Right cardiac atrium (tissue), 5 donors: ENCODE measurements at regions not wholly inside any gene's neighbourhood (a gene's known extent, or its start where the extent isn't known, plus 50 kb on each side); places are given as distances from the start of the nearest gene placed in this dataset.
"Not testable (repeated sequence)": the region's sequence is repeated elsewhere in the genome, so short reads cannot be mapped to it uniquely, and the experiment has no call there.

Experiments
- ATAC-seq, 2 donors: fragments of 200-7000 bp; cut with Tn5 transposase; one replicate each; pipeline versions ENCODE4 v1.8.0 to v1.9.1; 2020; ENCODE audit warnings: moderate library complexity in 2 of 2, mild to moderate bottlenecking in 1 of 2
- DNase-seq, 3 donors: peaks; one replicate each; pipeline ENCODE4 v3.0.0-alpha.2; 2020
- H3K27ac ChIP-seq: one replicate; pipeline ENCODE4 v1.5.1; 2013; ENCODE audit warnings: mild to moderate bottlenecking, low read length, control low read depth, moderate library complexity
- H3K27me3 ChIP-seq: one replicate; pipeline ENCODE4 v1.6.1; 2013; ENCODE audit not compliant: control insufficient read depth, insufficient read depth
- H3K4me1 ChIP-seq: one replicate; pipeline ENCODE4 v1.6.1; 2013; ENCODE audit warnings: low read length; ENCODE audit not compliant: control insufficient read depth, insufficient read depth
- H3K4me3 ChIP-seq: one replicate; pipeline ENCODE4 v1.5.1; 2013; ENCODE audit warnings: low read length, control low read depth
- H3K9me3 ChIP-seq: one replicate; pipeline ENCODE4 v1.6.1; 2013; ENCODE audit warnings: low read length; ENCODE audit not compliant: control insufficient read depth
- WGBS: extraction: QIAGEN DNeasy Blood & Tissue Kit; methylation state at CpG from one replicate; pipeline ENCODE4 v1.1.7; 2013; 5-methylcytosine and 5-hydroxymethylcytosine counted together
- intact Hi-C, 4 donors: fragments of 100-400 bp; cut with DNase I; formaldehyde crosslinking; loops; one replicate each; pipeline versions ENCODE4 v1.11.0 to v1.14.0; 2022 to 2023
- donor health status: healthy with polysubstance abuse.
- donor health status: DM: no; HTN: yes; CAD: no.
- donor health status: DM: no; HTN: no; CAD: no.
- donor health status: DM: no; HTN: yes; CAD: no; lungs with severe emphysema.
- donor health status: DM: yes; HTN: yes; CAD: no.

DNA sequence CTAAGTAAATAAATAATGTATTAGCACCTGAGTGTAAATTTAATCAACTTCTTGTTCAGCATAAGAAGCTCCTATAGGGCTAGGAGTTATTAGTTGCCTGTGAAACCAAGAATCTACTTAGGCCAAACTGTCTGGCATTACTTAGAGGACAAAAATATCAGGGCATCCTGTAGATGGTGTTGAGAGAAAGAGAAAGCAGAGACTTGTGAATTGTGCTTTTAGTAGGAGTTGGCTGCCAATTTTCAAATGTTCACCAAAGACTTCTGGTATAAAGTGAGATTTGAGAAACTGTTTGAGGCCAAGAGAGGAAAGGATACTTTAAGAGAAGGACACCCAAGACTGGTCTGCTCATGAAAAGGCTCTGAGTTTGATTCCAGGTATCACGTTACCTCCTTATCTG lies 315.5 kb upstream of the DEPDC1 start:
- no peaks in the 10 kb centered on the region for H3K27me3 ChIP-seq
- no peak overlapping the region for H3K4me3 ChIP-seq
- no peaks in the 10 kb centered on the region for H3K9me3 ChIP-seq
- no peak overlapping the region for H3K27ac ChIP-seq
- intact Hi-C loops: no loop called here
- DNase-seq (no peak), ATAC-seq (no peak)
- WGBS: 51% methylated on average over 1 of the region's 1 CpG
- H3K4me1 ChIP-seq: no peaks in the 10 kb centered on the region

DNA sequence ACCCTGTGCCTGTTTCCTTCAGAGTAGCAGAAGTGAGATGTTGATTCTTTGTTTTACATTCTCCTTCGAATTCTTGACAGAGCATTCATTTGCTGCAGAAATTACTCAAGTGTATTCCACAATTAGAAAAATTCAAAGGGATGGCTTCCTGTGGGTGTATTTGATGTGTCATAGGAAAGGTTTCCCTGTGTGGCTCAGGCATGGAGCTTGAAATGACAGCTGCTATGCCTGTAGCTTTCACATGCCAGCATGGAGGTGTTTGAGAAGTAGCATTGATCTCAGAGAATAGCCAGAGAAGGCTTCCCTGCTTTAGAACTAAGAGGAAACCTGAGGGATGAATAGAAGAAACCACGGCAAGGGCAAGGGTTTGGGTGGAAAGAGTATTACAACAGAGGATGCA lies 317.2 kb upstream of the DEPDC1 start:
- WGBS: 84% methylated on average over 2 of the region's 2 CpGs
- H3K4me3 ChIP-seq: no peak overlapping the region
- DNase-seq: no peak
- no peaks in the 10 kb centered on the region for H3K4me1 ChIP-seq
- H3K27ac ChIP-seq: no peak overlapping the region
- no peaks in the 10 kb centered on the region for H3K9me3 ChIP-seq
- no peak for ATAC-seq
- no peaks in the 10 kb centered on the region for H3K27me3 ChIP-seq
- intact Hi-C loops: no loop called here

DNA sequence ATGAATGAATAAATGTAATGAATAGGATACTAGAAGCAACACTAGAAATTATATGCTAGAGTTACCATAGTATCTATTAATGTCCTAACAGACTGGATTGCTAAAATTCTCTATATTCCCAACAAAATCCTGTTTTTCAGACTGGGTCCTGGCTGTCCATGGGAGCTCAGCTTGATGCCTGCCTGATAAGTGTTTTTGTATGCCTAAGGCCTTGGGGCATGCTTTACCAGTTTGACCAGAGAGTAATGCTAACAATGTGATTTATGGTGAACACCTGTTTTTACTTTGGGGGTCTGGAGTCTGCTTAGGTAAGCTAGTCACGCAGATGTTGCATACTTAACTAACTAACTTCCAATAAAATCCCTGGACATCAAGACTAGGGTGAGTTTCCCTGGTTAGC lies 318.8 kb upstream of the DEPDC1 start:
- 86% methylated on average over 1 of the region's 1 CpG for WGBS
- Histone ChIP-seq H3K27me3 (no peaks in the 10 kb centered on the region), H3K4me1 (no peaks in the 10 kb centered on the region), H3K9me3 (no peaks in the 10 kb centered on the region), H3K4me3 (no peak overlapping the region), H3K27ac (no peak overlapping the region)
- no peak for DNase-seq
- ATAC-seq: no peak
- intact Hi-C loops: no loop called here

DNA sequence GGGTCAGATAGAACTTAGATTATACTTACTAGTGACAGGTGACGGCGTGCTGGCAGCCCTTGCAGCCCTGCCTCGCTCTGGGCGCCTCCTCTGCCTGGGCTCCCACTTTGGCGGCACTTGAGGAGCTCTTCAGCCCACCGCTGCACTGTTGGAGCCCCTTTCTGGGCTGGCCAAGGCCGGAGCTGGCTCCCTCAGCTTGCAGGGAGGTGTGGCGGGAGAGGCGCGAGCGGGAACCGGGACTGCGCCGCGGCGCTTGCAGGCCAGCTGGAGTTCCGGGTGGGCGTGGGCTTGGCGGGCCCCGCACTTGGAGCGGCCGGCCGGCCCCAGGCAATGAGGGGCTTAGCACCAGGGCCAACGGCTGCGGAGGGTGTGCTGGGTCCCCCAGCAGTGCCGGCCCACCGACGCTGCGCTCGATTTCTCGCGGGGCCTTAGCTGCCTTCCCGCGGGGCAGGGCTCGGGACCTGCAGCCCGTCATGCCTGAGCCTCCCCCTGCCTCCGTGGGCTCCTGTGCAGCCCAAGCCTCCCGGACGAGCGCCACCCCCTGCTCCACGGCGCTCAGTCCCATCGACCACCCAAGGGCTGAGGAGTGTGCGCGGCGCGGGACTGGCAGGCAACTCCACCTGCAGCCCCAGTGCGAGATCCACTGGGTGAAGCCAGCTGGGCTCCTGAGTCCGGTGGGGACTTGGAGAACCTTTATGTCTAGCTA lies 320.8 kb upstream of the DEPDC1 start:
- H3K9me3 ChIP-seq, H3K27me3 ChIP-seq, H3K4me3 ChIP-seq, H3K4me1 ChIP-seq, H3K27ac ChIP-seq, intact Hi-C loops, ATAC-seq: not testable (repeated sequence)
- DNase-seq: peak in 1 of 3 donors; percentile 36
- 94% methylated on average over 49 of the region's 49 CpGs for WGBS

DNA sequence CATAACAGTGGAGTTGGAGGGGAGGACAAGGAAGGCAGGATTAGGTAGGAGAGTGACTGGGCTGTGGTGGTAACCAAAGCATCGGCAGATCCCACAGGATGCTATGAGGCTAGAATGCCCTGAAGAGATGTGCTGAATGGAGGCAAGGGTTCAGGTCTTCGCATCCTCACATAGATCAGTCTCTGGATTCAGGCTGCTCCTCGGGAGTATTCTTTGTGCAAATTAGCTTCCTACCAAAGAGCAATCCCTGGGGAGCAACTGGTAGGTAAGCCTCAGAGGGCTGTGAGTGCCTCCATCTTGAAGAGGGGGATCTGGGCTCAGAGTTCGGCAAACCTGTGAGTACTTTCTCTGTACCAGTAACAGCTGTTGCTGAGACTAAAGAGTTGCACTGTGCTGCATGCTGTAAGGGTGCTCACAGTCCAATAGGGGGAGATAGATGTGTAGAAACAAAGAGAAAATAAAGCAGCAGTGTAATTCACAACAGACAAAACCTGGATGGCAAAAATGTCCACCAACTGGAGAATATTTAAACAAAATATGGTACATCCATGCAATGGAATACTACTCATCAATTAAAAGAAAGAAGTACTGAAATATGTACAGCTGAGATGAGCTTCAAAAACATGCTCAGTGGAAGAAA lies 322.4 kb upstream of the DEPDC1 start:
- DNase-seq: no peak
- no peaks in the 10 kb centered on the region for H3K27me3 ChIP-seq
- no peaks in the 10 kb centered on the region for H3K4me1 ChIP-seq
- no peak overlapping the region for H3K27ac ChIP-seq
- 89% methylated on average over 4 of the region's 4 CpGs for WGBS
- no peak overlapping the region for H3K4me3 ChIP-seq
- intact Hi-C loops: no loop called here
- peak in 1 of 2 donors; percentile 38 for ATAC-seq
- H3K9me3 ChIP-seq: no peaks in the 10 kb centered on the region

DNA sequence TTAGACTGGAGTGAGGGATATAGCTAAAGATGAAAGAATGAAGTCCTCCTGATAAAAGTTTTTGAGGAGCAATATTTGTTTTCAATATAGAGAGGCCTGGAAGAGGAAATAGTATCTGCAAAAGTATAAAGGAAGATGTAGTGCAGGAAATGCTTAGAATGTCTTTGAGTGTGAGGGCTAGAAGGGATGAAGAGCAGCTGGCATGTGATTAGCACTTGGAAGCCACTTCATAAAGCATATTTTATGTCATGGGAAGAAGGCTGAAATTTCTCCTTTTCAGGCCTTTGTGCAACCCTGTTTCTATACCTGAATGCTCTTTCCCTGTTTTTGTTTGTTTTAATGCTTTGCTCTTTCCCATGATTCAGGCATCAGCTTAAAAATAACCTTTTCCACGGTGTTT lies 323.3 kb upstream of the DEPDC1 start:
- WGBS: 25% methylated on average over 1 of the region's 1 CpG
- Histone ChIP-seq H3K9me3 (no peaks in the 10 kb centered on the region), H3K27ac (no peak overlapping the region), H3K4me3 (no peak overlapping the region), H3K27me3 (no peaks in the 10 kb centered on the region), H3K4me1 (no peaks in the 10 kb centered on the region)
- no peak for ATAC-seq
- no peak for DNase-seq
- intact Hi-C loops: no loop called here

DNA sequence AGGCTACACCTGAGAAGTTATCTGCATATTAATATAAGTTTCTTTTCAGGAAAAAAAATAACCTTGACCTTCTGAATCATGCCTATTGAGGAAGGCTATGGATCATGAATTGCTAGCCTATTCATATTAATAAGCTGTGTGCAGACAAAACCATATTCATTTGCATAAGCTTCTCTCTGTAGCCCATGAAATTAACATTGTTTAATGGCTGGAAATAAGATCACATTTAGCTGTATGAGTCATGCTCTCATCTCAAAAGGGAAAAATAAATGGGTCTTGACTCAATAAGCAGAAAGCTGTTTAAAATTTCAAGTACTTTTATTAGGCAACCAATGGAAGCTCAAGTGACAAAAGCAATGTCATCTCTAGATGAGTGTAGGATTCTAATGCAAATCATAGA lies 330.0 kb upstream of the DEPDC1 start:
- Histone ChIP-seq H3K4me1 (no peaks in the 10 kb centered on the region), H3K4me3 (no peak overlapping the region), H3K27ac (no peak overlapping the region), H3K27me3 (no peaks in the 10 kb centered on the region), H3K9me3 (no peaks in the 10 kb centered on the region)
- intact Hi-C loops: no loop called here
- no peak for DNase-seq
- ATAC-seq: no peak

DNA sequence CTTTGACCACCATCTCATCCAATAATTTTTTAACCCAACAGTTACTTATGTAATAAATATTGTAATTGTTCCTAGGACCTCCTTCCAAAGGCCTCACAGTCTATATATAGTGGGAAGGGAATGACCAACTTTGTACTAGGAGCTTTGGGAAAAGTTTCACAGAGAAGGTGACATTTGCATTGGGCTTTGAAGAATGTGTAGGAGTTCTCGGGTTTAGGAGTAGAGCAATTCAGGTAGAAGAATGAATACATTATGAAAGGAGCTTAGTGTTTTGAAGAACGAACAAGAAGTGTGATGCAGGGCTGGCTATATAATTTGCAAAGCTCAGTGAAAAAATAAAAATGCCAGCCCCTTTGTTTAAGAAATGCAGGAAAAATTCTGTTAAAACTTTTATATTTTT lies 330.4 kb upstream of the DEPDC1 start:
- 82% methylated on average over 2 of the region's 2 CpGs for WGBS
- ATAC-seq (no peak), DNase-seq (no peak)
- Histone ChIP-seq H3K9me3 (no peaks in the 10 kb centered on the region), H3K27ac (no peak overlapping the region), H3K27me3 (no peaks in the 10 kb centered on the region), H3K4me3 (no peak overlapping the region), H3K4me1 (no peaks in the 10 kb centered on the region)
- intact Hi-C loops: no loop called here

DNA sequence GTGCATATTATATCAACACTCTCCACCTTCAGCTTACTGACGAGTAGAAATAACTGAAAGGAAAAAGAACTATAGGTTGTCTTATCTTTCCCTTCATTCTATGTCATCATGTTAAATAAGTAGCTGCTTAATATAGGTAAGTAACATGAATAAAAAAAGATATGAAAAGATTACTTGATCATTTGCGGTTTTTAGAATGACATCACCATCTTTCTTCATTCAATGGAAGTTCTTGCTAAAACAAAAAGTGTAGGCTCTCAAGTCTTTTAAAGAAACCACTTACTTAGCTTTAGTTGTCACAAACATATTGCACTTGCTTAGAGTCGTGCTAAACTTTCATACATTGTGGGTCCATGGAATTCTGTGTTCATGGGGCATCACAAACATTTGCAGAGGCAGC lies 331.1 kb upstream of the DEPDC1 start:
- ATAC-seq (no peak), DNase-seq (no peak)
- Histone ChIP-seq H3K9me3 (no peaks in the 10 kb centered on the region), H3K4me3 (no peak overlapping the region), H3K27ac (no peak overlapping the region), H3K27me3 (no peaks in the 10 kb centered on the region), H3K4me1 (no peaks in the 10 kb centered on the region)
- intact Hi-C loops: no loop called here
- WGBS: 69% methylated on average over 3 of the region's 3 CpGs

DNA sequence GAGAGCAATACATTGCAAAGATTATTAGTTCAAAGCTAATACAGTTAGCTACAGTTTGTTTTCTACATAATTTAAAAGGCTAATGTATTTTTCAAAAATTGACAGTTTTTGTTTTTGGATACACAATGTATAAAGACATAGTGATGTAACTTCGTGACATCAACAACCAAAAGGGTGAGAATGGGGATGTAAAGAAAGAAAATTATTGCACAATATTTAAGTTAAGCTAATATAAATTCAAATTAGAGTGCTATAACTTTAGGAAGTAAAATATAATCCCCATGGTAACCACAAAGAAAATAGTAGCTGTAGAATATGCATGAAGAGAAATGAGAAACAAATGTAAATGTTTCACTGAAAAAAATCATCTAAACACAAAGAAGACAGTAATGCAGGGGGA lies 334.4 kb upstream of the DEPDC1 start:
- Histone ChIP-seq H3K27ac (no peak overlapping the region), H3K4me1 (no peaks in the 10 kb centered on the region), H3K4me3 (no peak overlapping the region), H3K27me3 (no peaks in the 10 kb centered on the region), H3K9me3 (no peaks in the 10 kb centered on the region)
- 1% methylated on average over 1 of the region's 1 CpG for WGBS
- no peak for DNase-seq
- intact Hi-C loops: no loop called here
- no peak for ATAC-seq

DNA sequence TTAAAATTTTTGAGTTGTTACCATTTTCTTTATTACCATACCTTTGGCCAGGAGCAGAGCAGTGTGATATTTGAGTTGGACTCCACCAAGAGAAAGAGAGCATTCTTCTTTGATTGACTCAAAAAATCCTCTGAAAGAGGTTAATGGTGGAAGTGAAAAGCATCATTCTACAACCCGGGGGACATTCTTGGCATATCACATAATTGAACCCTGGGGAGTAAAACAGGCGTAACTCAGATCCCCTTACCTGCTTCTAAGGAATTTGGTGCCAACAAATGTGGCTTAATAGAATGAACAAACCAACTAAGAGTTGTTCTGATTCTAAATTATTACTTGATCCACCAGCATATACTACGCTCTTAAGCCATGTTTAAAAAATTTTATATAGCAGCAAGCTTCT lies 351.1 kb upstream of the DEPDC1 start:
- no peak overlapping the region for H3K4me3 ChIP-seq
- no peaks in the 10 kb centered on the region for H3K4me1 ChIP-seq
- no peak overlapping the region for H3K27ac ChIP-seq
- H3K9me3 ChIP-seq: no peaks in the 10 kb centered on the region
- DNase-seq (no peak), ATAC-seq (no peak)
- H3K27me3 ChIP-seq: no peaks in the 10 kb centered on the region
- WGBS: 77% methylated on average over 3 of the region's 3 CpGs
- intact Hi-C loops: no loop called here

DNA sequence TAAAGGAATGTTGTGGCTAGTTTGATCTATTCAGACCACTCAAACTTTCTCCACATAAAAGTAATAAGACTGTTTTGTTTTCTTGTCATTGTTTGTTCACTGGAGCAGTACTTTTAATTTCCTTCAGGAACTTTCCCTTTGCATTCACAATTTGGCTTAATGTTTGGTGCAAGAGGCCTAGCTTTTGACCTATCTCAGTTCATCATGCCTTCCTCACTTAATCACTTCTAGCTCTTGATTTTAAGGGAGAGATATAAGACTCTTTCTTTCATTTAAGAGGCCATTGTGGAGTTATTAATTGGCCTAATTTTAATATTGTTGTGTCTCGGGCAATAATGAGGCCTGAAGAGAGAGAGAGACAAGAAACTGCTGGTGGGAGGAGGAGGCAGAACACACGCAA lies 371.7 kb upstream of the DEPDC1 start:
- H3K9me3 ChIP-seq: no peaks in the 10 kb centered on the region
- no peak overlapping the region for H3K27ac ChIP-seq
- WGBS: 80% methylated on average over 2 of the region's 2 CpGs
- intact Hi-C loops: no loop called here
- no peaks in the 10 kb centered on the region for H3K27me3 ChIP-seq
- H3K4me3 ChIP-seq: no peak overlapping the region
- DNase-seq: no peak
- ATAC-seq: no peak
- H3K4me1 ChIP-seq: no peaks in the 10 kb centered on the region
